ENCODE measurements at regions not wholly inside any gene's neighbourhood (a gene's known extent, or its start where the extent isn't known, plus 50 kb on each side); places are given as distances from the start of the nearest gene placed in this dataset.

DNA sequence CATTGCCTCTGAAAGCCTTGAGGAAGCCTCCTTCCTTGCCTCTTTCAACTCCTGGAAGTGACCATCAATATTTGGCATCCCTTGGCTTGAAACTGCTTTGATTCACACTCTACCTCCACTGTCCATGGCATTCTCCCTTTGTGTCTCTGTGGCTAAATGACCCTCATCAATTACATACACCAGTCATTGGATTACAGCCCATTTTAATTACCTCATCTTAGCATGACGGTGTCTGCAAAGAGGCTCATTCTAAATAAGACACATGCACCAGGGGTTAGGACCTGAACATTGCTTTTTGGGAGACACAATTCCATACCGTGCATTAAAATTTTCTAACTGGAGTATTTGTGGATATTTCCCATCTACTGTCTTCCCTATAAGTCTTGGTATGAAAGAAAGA is 60.7 kb upstream of the FAM9A start:
- TF ChIP-seq FOXK2 (IDR thresholded peaks at IDR 0.05) (no peak), MTF1 (CRISPR knock-in tag; IDR thresholded peaks at IDR 0.05) (no peak), SYNCRIP (IDR thresholded peaks at IDR 0.05; ENCODE audit: insufficient read depth, low read depth, low read length) (no peak), KAT7 (CRISPR knock-in tag; IDR thresholded peaks at IDR 0.05; ENCODE audit: borderline replicate concordance) (no peak), SMYD3 (CRISPR knock-in tag; IDR thresholded peaks at IDR 0.05) (no peak), ZNF775 (CRISPR knock-in tag; IDR thresholded peaks at IDR 0.05; ENCODE audit: borderline replicate concordance) (no peak), MED13 (CRISPR knock-in tag; IDR thresholded peaks at IDR 0.05) (no peak)
- TF ChIP-seq, protein P1, sequence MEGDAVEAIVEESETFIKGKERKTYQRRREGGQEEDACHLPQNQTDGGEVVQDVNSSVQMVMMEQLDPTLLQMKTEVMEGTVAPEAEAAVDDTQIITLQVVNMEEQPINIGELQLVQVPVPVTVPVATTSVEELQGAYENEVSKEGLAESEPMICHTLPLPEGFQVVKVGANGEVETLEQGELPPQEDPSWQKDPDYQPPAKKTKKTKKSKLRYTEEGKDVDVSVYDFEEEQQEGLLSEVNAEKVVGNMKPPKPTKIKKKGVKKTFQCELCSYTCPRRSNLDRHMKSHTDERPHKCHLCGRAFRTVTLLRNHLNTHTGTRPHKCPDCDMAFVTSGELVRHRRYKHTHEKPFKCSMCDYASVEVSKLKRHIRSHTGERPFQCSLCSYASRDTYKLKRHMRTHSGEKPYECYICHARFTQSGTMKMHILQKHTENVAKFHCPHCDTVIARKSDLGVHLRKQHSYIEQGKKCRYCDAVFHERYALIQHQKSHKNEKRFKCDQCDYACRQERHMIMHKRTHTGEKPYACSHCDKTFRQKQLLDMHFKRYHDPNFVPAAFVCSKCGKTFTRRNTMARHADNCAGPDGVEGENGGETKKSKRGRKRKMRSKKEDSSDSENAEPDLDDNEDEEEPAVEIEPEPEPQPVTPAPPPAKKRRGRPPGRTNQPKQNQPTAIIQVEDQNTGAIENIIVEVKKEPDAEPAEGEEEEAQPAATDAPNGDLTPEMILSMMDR (CRISPR knock-in tag; IDR thresholded peaks at IDR 0.05), result no peak
